HG02588 (cell line): ENCODE measurements at regions not wholly inside any gene's neighbourhood (a gene's known extent, or its start where the extent isn't known, plus 50 kb on each side); places are given as distances from the start of the nearest gene placed in this dataset.
"Not testable (repeated sequence)": the region's sequence is repeated elsewhere in the genome, so short reads cannot be mapped to it uniquely, and the experiment has no call there.

ENCODE experiments used
- ATAC-seq: cut with Tn5 transposase; IDR thresholded peaks from one replicate; pipeline ENCODE4 v1.9.1; 2021; ENCODE audit warnings: mild to moderate bottlenecking, moderate library complexity; ENCODE audit not compliant: unreplicated experiment

DNA sequence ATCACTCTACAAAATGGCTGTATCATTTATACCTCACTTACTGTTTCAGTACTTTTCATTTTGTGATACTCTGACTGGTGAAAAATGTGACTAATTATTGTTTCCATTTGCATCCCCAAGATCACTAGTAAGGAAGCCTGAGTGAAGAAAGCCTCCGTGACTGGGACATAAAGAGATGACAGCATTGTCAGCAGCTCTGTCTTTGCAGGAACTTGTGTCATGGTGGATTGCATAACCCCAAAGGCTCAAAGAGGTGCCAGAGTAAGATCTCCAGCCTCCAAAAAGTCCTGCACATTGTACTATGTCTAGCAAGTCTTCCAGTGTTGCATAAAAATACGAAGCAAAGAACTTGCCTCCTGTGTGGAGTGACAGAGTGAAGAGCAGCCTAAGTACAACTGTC, 187.5 kb upstream of the CRIM1 start:
- ATAC-seq, result no peak

DNA sequence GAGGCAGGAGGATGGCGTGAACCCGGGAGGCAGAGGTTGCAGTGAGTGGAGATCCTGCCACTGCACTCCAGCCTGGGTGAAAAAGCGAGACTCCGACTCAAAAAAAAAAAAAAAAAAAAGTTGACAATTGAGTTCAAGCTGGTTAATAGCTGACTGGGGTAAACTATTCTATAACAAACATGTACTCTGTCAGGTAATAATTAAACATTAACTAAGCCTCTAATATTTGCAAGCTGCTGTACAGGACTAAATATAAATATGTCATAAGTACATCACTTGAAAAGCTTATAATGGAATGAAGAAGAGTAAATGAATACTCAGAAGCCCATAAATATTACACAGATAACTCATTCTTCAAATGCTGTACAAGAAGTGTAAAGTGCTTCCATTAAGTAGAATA, 190.4 kb upstream of the CRIM1 start:
- peak; percentile 55 for ATAC-seq

DNA sequence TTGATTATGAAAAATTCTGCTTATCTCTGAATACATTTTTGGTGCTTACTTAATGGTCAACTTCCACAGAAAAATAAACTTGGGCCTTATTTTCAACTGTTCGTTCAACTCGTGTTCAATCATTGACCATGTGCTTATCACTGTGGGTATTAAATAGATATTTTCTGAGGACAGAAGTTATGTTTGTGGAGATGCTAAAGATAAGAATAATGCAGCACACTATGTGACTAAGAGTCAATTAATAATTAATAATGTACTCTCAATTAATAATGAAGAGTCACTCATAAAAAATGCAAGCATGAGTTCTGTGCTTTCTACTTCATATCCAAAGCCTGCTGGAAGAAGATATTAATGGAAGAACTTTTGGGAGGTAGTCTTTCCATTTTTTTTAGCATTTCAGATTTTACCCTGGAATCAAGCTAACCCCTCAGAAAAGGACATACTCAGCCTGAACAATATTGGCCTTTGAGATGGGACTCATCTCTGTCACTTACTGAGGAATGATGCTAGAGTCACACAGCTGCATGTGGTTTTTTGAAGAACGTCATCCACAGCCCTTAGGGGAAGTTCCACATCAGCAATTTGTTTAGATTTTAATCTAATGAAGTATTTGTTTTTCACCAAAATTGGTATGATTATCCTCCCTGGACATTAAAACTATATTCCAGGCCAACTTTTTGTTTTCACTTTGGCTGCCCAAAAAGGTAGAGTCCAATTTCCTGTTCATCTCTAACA, 191.9 kb upstream of the CRIM1 start:
- peak; percentile 67 for ATAC-seq

DNA sequence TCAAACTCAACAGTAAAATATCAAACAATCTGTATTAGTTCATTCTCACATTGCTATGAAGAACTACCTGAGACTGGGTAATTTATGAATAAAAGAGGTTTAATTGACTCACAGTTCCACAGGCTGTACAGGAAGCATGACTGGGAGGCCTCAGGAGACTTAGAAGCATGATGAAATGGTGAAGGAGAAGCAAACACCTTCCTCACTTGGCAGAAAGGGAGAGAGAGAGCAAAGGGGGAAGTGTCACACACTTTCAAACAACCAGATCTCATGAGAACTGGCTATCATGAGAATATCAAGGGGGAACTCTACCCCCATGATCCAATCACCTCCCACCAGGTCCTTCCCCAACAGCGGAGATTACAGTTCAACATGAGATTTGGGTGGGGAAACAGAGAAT, 198.5 kb upstream of the CRIM1 start:
- not testable (repeated sequence) for ATAC-seq

DNA sequence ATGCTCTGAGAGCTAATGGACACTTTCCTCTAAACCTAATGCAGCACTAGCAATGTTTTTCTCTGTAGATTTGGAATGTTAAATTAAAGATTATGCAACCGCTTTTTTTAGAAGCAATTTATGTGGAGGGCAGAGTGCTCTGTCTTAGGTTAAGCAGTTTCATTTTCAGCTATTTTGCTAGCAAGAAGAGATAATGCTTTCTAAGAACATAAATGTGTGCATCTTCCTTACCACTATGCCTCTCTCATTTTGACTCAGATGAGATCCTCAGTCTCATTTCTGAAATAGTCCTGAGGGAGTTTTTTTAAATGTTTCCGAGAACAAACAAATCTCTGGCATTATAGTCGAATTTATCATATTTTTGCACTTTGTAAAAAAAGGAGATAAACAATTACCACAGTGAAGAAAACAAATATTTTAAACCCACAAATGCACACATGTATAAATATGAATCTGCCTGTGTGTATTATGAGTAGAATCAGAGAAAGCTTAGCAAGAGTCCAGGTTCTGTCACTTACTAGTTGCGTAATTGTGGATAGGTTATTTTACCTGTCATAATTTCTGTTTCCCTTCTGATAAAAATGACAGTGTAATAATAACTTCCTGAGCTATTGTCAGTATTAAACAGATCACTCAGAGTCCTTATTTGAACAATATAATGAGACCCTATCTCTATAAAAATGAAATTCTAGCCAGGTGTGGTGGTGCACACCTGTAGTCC, 207.7 kb upstream of the CRIM1 start:
- ATAC-seq, result peak; percentile 96

DNA sequence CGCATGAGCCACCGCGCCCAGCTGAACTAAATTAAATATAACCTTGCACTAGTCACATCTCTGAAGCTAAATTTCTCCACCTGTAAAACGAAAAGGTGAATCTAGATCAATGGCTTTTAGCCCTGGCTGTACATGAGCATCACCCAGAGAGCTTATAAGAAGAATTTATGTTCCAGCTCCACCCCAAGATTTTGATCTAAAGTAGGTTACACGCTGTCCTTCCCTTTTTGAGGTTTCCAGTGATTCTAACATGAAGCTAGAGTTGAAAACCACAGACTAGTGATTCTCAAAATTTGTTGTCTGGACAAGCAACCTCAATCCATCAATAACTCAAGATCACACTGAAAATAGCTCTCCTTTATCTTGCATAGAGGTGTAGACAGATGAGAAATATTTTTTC, 208.8 kb upstream of the CRIM1 start:
- no peak for ATAC-seq

DNA sequence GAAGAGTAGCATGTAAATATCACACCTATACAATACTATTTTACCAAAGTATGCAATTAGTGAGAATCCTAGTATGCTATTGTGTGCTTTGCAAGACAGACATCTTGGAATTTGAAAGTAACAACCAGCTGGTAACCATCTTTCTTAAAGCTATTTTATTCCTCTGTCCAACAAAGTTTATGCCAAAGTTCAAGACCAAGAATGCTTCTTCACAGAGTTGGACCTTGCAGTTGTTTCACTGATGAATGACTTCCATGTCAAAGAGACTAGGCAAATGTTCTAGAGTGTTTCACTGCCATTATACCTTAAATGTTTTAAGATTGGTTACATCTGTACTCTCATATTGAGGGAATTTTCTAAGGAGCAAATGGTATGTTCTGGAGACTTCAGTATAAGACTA, 215.2 kb upstream of the CRIM1 start:
- ATAC-seq, result no peak

DNA sequence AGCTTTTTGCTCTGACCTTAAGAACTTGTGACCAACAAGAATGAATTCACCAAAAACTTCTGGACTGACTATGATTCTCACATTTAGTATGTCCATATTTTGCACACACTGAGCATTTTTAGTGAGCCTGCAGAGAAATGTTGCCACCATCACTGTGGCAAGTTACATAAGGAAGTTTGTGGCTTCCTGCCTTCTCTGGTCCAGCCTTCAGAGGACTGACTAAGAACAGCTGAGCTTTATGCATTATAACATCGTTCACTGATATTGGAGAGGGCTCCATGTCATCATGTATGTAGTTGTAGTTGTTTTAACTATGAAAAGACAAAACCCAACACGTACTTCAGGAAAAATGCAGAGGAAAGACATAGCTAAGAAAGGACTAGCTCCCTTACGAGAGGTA, 218.0 kb upstream of the CRIM1 start:
- ATAC-seq, result no peak

DNA sequence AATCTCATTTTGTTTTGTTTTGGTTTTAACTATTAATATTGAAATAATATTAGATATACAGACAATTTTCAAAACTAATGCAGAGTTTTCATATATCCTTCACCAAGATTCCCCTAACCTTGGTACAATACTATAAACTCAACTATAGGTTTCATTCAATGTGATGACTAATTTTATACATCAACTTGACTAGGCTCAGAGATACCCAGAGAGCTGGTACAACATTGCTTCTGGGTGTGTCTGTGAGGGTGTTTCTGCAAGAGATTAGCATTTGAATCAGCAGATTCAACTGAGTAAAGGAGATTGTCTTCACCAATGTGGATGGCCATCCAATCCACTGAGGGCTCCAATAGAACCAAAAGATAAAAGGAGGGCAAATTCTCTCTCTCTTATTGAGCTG, 221.3 kb upstream of the CRIM1 start:
- ATAC-seq, result no peak

DNA sequence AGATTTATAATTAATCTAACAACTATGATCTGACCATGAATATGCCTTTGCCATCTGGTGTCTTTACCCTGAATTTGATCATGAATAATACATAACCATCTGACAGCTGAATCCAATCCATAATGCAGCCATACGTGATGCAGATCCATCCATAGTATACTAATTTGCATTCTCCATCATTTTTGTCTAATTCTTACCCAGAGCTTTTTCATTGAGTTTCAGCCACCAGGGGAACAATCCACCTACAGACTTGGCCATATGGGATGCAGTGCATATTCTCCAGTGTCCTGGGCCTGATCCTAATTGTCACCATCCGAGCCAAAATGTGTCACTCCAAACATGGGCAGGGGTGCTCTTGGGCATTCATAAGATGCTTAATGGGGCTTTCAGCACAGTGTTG, 227.2 kb upstream of the CRIM1 start:
- ATAC-seq, result no peak

DNA sequence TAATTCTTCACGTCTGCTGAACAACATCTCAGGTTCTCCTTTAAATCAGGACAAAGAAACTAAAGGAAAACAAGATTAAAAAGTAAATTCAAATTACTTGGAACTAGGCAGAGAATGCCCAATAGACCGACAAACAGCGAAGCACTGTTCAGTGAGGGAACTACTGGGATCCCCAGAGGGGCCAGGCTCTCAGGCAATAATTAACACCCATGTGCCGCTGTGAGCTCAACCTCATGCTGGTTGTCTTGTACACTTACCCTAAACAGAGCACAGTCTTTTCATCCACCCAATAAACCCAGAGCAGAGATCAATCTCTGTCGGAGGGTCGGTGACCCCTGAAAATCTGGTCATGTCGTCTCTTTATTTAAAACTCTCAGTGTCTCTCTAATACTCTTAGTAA, 229.9 kb upstream of the CRIM1 start:
- no peak for ATAC-seq

DNA sequence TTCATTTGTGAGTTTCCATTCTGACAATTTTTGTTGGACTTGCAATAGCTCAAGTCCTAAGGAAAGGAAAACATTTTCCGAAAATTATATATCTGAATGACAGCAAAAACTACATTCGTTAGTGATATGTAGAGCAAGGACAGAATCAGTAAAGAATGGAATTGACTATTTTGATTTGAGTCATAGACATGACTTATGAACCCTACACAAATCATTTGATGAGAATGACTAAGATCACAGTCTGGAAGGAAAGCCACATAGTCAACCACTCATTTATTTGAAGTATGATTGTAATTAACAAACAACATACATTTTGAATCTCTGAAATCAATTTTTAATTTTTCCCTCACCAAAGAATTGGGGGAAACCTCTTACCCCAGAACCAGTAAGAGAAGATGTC, 231.6 kb upstream of the CRIM1 start:
- ATAC-seq, result no peak

DNA sequence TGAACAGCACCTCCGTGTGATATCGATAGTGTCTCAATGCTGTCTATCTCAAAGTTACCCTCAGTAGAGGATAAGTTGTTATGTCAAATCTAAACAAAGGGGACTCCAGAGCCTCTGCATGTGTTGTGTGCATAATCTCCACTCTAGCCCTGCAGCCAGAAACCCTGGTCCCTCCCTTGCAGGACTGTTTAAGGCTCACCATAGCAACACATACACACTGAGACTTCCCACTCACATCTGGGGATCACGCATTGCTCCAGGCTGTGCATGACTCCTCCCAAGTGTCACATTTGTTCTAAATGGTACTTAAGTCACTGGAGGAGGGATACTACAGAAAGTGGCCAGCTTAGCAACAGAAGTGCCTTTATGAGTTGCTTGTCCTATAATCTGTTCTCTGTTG, 258.6 kb upstream of the CRIM1 start:
- no peak for ATAC-seq

DNA sequence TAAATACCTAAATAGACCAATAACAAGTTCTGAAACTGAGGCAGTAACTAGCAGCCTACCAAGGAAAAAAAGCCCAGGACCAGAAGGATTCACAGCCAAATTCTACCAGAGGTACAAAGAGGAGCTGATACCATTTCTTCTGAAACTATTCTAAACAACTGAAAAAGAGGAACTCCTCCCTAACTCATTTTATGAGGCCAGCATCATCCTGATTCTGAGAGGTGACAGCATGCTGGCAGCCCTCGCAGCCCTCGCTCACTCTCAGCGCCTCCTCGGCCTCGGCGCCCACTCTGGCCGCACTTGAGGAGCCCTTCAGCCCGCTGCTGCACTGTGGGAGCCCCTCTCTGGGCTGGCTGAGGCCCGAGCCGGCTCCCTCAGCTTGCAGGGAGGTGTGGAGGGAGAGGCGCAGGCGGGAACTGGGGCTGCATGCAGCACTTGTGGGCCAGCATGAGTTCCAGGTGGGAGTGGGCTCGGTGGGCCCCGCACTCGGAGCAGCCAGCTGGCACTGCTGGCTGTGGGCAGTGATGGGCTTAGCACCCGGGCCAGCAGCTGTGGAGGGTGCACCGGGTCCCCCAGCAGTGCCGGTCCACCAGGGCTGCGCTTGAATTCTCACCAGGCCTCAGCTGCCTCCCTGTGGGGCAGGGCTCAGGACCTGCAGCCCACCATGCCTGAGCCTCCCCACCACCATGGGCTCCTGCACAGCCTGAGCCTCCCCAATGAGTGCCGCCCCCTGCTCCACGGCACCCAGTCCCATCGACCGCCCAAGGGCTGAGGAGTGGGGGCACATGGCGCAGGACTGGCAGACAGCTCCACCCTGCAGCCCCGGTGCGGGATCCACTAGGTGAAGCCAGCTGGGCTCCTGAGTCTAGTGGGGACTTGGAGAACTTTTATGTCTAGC, 263.5 kb upstream of the CRIM1 start:
- not testable (repeated sequence) for ATAC-seq

DNA sequence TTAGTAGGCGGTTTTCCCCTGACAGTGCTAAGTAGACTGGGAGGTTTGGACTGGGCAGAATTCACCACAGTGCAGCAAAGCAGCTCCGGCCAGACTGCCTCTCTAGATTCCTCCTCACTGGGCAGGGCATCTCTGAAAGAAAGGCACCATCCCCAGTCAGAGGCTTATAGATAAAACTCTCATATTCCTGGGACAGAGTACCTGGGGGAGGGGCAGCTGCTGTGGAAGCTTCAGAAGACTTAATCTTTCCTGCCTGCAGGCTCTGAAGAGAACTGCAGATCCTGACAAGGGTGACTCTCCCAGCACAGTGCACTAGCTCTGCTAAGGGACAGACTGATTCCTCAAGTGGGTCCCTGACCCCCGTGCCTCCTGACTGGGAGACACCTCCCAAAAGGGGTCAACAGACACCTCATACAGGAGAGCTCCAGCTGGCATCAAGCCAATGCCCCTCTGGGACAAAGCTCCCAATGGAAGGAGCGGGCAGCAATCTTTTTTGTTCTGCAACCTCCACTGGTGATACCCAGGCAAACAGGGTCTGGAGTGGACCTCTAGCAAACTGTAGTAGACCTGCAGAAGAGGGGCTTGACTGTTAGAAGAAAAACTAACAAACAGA, 266.8 kb upstream of the CRIM1 start:
- no peak for ATAC-seq

DNA sequence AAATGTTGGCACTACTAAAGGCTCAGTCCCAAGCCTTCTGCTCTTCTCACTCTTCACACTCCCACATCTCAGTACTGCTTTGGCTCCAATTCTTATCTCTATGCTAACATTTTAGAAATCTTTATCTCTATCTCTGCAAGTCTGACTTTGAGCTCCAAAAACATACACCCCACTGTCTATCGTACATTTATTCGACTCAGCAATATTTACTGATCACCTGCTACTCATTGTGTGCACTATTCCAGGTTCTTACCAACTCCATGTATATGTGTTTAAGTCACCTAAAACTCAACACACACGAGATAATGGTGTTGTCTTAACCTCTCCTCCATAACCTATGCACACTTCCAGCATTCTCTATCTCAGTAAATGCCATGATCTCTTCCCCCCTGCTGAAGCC, 268.2 kb upstream of the CRIM1 start:
- ATAC-seq, result no peak

DNA sequence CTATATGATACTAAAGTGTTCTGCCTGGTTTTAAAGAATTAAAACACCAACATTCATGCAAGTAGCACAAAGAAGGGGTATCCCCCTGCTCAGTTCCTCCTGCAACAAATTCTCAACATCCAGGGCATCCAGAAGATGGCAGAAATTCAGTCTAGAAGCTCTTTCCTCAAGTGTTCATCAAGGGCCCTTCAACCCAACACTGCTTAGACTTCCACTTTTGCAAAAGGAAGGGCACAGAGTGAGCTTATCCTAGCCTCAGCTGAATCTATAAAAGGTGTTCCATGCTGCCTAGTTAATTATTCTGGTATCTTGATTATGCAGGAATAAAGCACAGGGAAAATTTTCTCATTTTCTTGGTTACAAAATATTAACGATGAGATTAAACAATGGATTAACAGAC, 275.8 kb upstream of the CRIM1 start:
- no peak for ATAC-seq

DNA sequence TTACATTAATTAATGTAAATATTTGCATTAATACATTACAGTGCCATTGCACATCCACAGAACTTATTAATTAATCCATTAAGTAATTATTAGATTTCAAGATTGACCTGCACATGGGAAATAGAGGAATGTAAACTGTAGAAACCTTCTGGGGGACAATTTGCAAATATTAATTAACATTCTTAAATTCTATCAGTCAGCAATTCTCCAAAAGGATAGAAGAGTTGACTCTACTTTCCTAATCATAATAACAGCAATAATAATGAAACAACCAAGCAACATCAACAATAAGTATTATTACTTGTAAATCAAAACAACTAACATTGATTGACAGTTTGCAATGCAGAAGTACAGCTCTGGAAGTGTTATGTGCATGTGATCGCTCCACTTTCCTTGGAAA, 281.6 kb upstream of the CRIM1 start:
- ATAC-seq, result no peak

DNA sequence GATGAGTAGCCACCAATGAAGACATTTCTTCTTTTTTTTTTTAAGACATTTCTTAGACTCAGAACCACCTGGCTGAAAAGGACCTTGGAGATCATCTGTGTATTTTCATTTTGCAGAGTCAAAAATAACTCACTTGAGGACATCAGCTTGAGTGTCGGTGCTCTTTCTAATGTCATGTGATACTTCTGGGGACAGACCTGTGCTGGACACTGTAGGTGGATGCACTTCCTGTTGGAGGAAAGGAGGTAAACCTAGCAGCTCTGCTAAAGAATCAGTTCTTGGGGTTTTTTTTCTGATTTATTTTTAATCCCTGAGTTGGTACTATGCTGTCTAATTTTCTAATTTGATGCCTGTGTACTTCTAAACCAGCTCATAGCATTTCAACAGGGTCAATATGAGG, 283.9 kb upstream of the CRIM1 start:
- ATAC-seq, result no peak

DNA sequence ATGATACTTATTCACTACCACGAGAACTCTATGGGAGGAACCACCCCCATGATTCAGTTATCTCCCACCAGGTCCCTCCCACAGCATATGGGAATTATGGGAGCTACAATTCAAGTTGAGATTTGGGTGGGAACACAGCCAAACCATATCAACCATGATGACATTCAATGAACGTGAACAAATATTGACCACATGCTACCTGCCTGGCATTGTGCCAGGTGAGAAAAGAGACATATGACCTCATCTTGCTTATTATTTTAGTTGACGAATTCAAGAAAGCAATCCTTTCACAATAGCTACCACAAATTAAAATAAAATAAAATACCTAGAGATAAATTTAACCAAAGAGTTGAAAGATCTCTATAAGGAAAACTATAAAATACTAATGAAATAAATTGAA, 286.5 kb upstream of the CRIM1 start:
- ATAC-seq, result no peak

DNA sequence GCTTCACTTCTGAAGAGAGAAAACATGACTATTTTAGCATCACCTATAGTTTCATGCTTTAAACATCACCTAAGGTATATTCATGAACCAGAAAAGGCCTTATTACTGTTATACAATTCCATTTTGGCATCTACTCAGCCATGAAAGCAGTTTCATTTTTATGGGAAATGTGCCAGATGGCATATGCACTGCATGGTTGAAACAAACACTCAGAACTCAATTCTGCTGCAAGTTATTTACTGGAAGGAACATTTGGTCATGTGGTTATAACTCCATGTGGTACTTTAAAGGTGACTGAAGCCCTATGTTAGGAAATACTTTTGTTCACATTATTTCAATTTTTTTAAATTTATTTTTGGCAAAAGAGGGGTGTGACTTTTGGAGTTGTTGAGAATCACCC, 287.5 kb upstream of the CRIM1 start:
- no peak for ATAC-seq
